Testis (tissue), 2 donors: ENCODE measurements at regions not wholly inside any gene's neighbourhood (a gene's known extent, or its start where the extent isn't known, plus 50 kb on each side); places are given as distances from the start of the nearest gene placed in this dataset.

Experiments
- POLR2A ChIP-seq: fragments of 450-650 bp; IDR thresholded peaks from one replicate; pipeline ENCODE4 v1.6.1; 2017; ENCODE audit warnings: antibody characterized with exemption, mild to moderate bottlenecking, moderate library complexity
- TF ChIP-seq, protein P1 (sequence below), 3 experiments: fragments of 450-650 bp in 2 of 3; fragments of 200-600 bp in 1 of 3; sonication (generic) in 1 of 3; IDR thresholded peaks; one replicate each; pipeline ENCODE4 v1.5.1; 2016 to 2019; ENCODE audit warnings: antibody characterized with exemption in 3 of 3, mild to moderate bottlenecking in 2 of 3, moderate library complexity in 1 of 3

DNA sequence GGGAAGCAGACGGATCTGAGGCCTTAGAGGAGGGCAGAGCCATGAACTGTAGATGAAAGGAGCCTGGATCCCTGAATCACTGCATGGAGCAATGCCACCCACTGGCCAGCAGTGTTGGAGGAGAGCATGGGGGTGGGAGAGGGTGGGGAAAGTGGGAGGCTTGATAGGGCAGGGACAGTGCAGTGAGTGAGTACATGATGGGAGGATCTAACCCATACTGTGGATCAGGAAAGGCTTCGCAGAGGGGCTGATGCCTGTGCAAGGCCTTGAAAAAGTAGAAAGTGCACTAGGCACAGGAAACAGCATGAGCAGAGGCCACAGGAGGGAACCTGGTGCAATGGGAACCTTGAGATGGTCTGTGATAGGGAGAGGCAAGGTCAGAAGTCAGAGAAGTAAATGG, 391.9 kb downstream of the PTPRU start:
- TF ChIP-seq, protein P1, sequence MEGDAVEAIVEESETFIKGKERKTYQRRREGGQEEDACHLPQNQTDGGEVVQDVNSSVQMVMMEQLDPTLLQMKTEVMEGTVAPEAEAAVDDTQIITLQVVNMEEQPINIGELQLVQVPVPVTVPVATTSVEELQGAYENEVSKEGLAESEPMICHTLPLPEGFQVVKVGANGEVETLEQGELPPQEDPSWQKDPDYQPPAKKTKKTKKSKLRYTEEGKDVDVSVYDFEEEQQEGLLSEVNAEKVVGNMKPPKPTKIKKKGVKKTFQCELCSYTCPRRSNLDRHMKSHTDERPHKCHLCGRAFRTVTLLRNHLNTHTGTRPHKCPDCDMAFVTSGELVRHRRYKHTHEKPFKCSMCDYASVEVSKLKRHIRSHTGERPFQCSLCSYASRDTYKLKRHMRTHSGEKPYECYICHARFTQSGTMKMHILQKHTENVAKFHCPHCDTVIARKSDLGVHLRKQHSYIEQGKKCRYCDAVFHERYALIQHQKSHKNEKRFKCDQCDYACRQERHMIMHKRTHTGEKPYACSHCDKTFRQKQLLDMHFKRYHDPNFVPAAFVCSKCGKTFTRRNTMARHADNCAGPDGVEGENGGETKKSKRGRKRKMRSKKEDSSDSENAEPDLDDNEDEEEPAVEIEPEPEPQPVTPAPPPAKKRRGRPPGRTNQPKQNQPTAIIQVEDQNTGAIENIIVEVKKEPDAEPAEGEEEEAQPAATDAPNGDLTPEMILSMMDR (IDR thresholded peaks at IDR 0.05), result no peak
- TF ChIP-seq POLR2A, result no peak
